PC-3 (cell line): ENCODE measurements at regions not wholly inside any gene's neighbourhood (a gene's known extent, or its start where the extent isn't known, plus 50 kb on each side); places are given as distances from the start of the nearest gene placed in this dataset.
A peak's percentile ranks its signal among the peaks of the same experiment; 100 is the strongest.

Experiments
- ATAC-seq: fragments of 200-7000 bp; cut with Tn5 transposase; 2 replicates; pipeline ENCODE4 v1.9.1; 2020; ENCODE audit warnings: mild to moderate bottlenecking, moderate library complexity
- BruUV-seq: library from RNA; stranded (reverse); fragments of 400-500 nt; replicated peaks from 2 replicates; lab custom pipeline; 2021; lab: Mats Ljungman, UMichigan
- CTCF ChIA-PET: fragments of 300-600 bp; sonication (Branson Sonifier 250); formaldehyde crosslinking; loops from one replicate; lab custom pipeline; 2022; ENCODE audit warnings: antibody characterized with exemption; lab: Charles Lee
- POLR2A ChIA-PET: fragments of 300-600 bp; sonication (Branson Sonifier 250); formaldehyde crosslinking; loops from one replicate; lab custom pipeline; 2022; ENCODE audit warnings: antibody characterized with exemption; ENCODE audit not compliant: unreplicated experiment; lab: Charles Lee
- DNase-seq: peaks from one replicate; pipeline ENCODE4 v3.0.0-alpha.2; 2015
- H2AFZ ChIP-seq: fragments of 300-600 bp; sonication (generic); 2 replicates; pipeline ENCODE4 v1.6.0; 2016; ENCODE audit warnings: antibody characterized with exemption, low read length
- H3F3A ChIP-seq: fragments of 300-600 bp; sonication (generic); one replicate; pipeline ENCODE4 v1.6.0; 2017; ENCODE audit warnings: antibody characterized with exemption, low read length, control low read depth, mild to moderate bottlenecking; ENCODE audit not compliant: unreplicated experiment
- H3K27ac ChIP-seq: fragments of 300-600 bp; sonication (generic); 2 replicates; pipeline ENCODE4 v1.5.1; 2016; ENCODE audit warnings: mild to moderate bottlenecking, low read length
- H3K27me3 ChIP-seq: fragments of 300-600 bp; sonication (generic); 2 replicates; pipeline ENCODE4 v1.6.1; 2016; ENCODE audit warnings: low read length, mixed read lengths
- H3K36me3 ChIP-seq: fragments of 300-600 bp; sonication (generic); 2 replicates; pipeline ENCODE4 v1.6.1; 2016; ENCODE audit warnings: low read depth, mixed run types, low read length, mixed read lengths
- H3K4me1 ChIP-seq: fragments of 300-600 bp; sonication (generic); 2 replicates; pipeline ENCODE4 v1.5.1; 2016; ENCODE audit warnings: low read length; ENCODE audit not compliant: insufficient read depth
- H3K4me2 ChIP-seq: fragments of 300-600 bp; sonication (generic); 2 replicates; pipeline ENCODE4 v1.6.0; 2016; ENCODE audit warnings: low read length
- H3K4me3 ChIP-seq: fragments of 300-600 bp; sonication (generic); 2 replicates; pipeline ENCODE4 v1.5.1; 2016; ENCODE audit warnings: mild to moderate bottlenecking, low read length, mixed read lengths
- H3K79me2 ChIP-seq: fragments of 300-600 bp; sonication (generic); 2 replicates; pipeline ENCODE4 v1.6.1; 2017; ENCODE audit warnings: low read length, mixed read lengths
- H3K9ac ChIP-seq: fragments of 300-600 bp; sonication (generic); 2 replicates; pipeline ENCODE4 v1.6.0; 2016; ENCODE audit warnings: mild to moderate bottlenecking, low read length
- H3K9me2 ChIP-seq: fragments of 300-600 bp; sonication (generic); replicated peaks from 2 replicates; pipeline ENCODE4 v1.6.1; 2016; ENCODE audit warnings: mixed run types, low read length, mixed read lengths
- H3K9me3 ChIP-seq: fragments of 300-600 bp; sonication (generic); 2 replicates; pipeline ENCODE4 v1.6.1; 2016; ENCODE audit warnings: low read length, mixed read lengths
- H4K20me1 ChIP-seq: fragments of 300-600 bp; sonication (generic); 2 replicates; pipeline ENCODE4 v1.6.1; 2016; ENCODE audit warnings: low read length, mixed read lengths
- EZH2 ChIP-seq: fragments of 300-600 bp; sonication (generic); IDR thresholded peaks from one replicate; pipeline ENCODE4 v1.6.1; 2017; ENCODE audit warnings: antibody characterized with exemption, mild to moderate bottlenecking, low read length; ENCODE audit not compliant: unreplicated experiment
- EZH2phosphoT487 ChIP-seq: fragments of 300-600 bp; sonication (generic); IDR thresholded peaks from 2 replicates; pipeline ENCODE4 v1.6.1; 2018; ENCODE audit warnings: mild to moderate bottlenecking, antibody characterized with exemption, low read length, borderline replicate concordance
- intact Hi-C: fragments of 100-400 bp; cut with micrococcal nuclease; formaldehyde crosslinking; loops from 2 replicates; pipeline ENCODE4 v1.9.0; 2023
- TF ChIP-seq, protein P1 (sequence below): fragments of 300-600 bp; sonication (generic); conservative IDR thresholded peaks from 2 replicates; pipeline ENCODE4 v1.5.1; 2017; ENCODE audit warnings: antibody characterized with exemption, low read depth, mild to moderate bottlenecking, low read length

DNA sequence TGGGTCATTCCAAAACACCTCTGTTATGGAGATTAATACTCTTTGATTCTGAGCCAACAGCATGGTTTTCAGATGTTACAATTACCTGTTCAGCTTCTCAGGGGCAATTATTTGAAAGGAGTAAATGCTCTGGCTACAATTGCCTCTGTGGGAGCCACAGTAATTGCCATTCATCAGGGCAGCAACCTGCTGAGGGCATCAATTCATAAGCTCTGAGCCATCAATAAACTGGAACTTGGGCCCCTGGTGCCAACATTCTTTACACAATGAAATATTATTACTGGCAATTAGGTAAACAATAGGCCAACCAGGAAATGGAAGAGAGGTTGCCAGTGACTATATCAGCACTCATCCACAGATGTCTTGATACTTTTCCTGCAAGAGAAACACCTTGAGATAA lies 660.8 kb downstream of the MECOM start:
- no peak overlapping the region for H2AFZ ChIP-seq
- POLR2A ChIA-PET, result interaction anchor here (0.5 kb wide), 1 partner anchor 145 kb away, joined by 5 read pairs; no protein-coding TSS in a partner anchor

DNA sequence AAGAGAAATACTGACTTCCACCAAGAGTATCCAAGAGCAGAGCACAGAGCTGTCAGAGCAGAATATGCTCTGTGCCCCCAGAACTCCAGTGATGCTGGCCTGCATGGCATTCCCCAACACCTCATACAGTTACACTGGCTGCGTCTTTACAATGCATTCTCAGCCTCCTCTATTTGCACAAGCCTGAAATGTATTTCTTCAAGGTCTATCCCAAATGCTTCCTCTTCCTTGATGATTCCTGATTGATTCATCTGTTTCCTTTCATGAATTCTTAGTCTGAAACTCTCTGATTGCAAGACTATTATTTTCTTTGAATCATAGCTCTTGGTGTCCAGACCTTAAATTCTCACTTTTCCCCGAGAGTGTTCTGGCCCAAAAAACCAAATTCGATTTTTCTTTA lies 664.7 kb downstream of the MECOM start:
- Histone ChIP-seq H3K9me2 (no peaks in the 10 kb centered on the region), H3K4me2 (no peak overlapping the region), H3K27ac (no peak overlapping the region), H3K9ac (no peak overlapping the region), H3K27me3 (no peaks in the 10 kb centered on the region), H3F3A (no peaks in the 10 kb centered on the region), H3K4me3 (no peak overlapping the region), H2AFZ (no peak overlapping the region), H4K20me1 (no peaks in the 10 kb centered on the region), H3K79me2 (no peaks in the 10 kb centered on the region), H3K36me3 (no peaks in the 10 kb centered on the region), H3K4me1 (peaks cover 24% of the 10 kb centered on the region), H3K9me3 (no peaks in the 10 kb centered on the region)
- intact Hi-C loops, result no loop called here
- ChIA-PET CTCF (interaction anchor here (0.6 kb wide), 1 partner anchor 43 kb away, joined by 4 read pairs; no protein-coding TSS in a partner anchor), POLR2A (interaction anchor here (0.6 kb wide), 1 partner anchor 402 kb away, joined by 7 read pairs; no protein-coding TSS in a partner anchor)
- ATAC-seq (peak; percentile 90), DNase-seq (peak; percentile 48)
- BruUV-seq, result no TSS peak
- TF ChIP-seq, protein P1, sequence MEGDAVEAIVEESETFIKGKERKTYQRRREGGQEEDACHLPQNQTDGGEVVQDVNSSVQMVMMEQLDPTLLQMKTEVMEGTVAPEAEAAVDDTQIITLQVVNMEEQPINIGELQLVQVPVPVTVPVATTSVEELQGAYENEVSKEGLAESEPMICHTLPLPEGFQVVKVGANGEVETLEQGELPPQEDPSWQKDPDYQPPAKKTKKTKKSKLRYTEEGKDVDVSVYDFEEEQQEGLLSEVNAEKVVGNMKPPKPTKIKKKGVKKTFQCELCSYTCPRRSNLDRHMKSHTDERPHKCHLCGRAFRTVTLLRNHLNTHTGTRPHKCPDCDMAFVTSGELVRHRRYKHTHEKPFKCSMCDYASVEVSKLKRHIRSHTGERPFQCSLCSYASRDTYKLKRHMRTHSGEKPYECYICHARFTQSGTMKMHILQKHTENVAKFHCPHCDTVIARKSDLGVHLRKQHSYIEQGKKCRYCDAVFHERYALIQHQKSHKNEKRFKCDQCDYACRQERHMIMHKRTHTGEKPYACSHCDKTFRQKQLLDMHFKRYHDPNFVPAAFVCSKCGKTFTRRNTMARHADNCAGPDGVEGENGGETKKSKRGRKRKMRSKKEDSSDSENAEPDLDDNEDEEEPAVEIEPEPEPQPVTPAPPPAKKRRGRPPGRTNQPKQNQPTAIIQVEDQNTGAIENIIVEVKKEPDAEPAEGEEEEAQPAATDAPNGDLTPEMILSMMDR, result no peak

More for the DNA sequence above, 660.8 kb downstream of the MECOM start:
- Histone ChIP-seq H3K27me3 (no peaks in the 10 kb centered on the region), H3K4me2 (0 out of 2 replicates have a peak overlapping the region, but pooled peaks have one; percentile 3), H3K9me3 (no peaks in the 10 kb centered on the region), H4K20me1 (no peaks in the 10 kb centered on the region), H3F3A (no peaks in the 10 kb centered on the region), H3K27ac (no peak overlapping the region), H3K4me1 (peaks cover 38% of the 10 kb centered on the region), H3K4me3 (no peak overlapping the region), H3K9ac (no peak overlapping the region), H3K79me2 (no peaks in the 10 kb centered on the region), H3K9me2 (no peaks in the 10 kb centered on the region), H3K36me3 (no peaks in the 10 kb centered on the region)
- no TSS peak for BruUV-seq
- intact Hi-C loops, result loop anchor here (2.0 kb wide), 1 partner anchor 24 kb away; no protein-coding TSS in a partner anchor
- TF ChIP-seq EZH2phosphoT487, result no peak
- TF ChIP-seq, protein P1, result no peak
- TF ChIP-seq EZH2, result no peak
- peak; percentile 58 for ATAC-seq
- peak; percentile 64 for DNase-seq
- CTCF ChIA-PET, result no interaction called here

GRCh38 chr3:168997488-168997887 lies 666.0 kb downstream of the MECOM start:
- H3K4me2 ChIP-seq, result no peak overlapping the region
- no peaks in the 10 kb centered on the region for H3K36me3 ChIP-seq
- ATAC-seq, result no peak
- no TSS peak for BruUV-seq
- peaks cover 12% of the 10 kb centered on the region for H3K4me1 ChIP-seq
- H3K9me2 ChIP-seq, result no peaks in the 10 kb centered on the region
- no peak overlapping the region for H3K9ac ChIP-seq
- H3K27ac ChIP-seq, result no peak overlapping the region
- no peaks in the 10 kb centered on the region for H4K20me1 ChIP-seq
- POLR2A ChIA-PET, result no interaction called here
- H3F3A ChIP-seq, result no peaks in the 10 kb centered on the region
- no peaks in the 10 kb centered on the region for H3K9me3 ChIP-seq
- no peak overlapping the region for H3K4me3 ChIP-seq
- H2AFZ ChIP-seq, result no peak overlapping the region
- TF ChIP-seq, protein P1, result no peak
- no peak for TF ChIP-seq EZH2
- no peak for TF ChIP-seq EZH2phosphoT487
- DNase-seq, result no peak
- no peaks in the 10 kb centered on the region for H3K27me3 ChIP-seq
- no peaks in the 10 kb centered on the region for H3K79me2 ChIP-seq
- CTCF ChIA-PET, result no interaction called here
- intact Hi-C loops, result no loop called here
